ENCODE measurements at regions not wholly inside any gene's neighbourhood (a gene's known extent, or its start where the extent isn't known, plus 50 kb on each side); places are given as distances from the start of the nearest gene placed in this dataset.

GRCh38 chr13:76053181-76053580, 417.1 kb downstream of the LMO7 start:
- dilution Hi-C loops (cut with MboI; ENCODE audit: extremely low pct_ligation_motif_present, low sequenced_read_pairs): no loop called here
- Histone ChIP-seq H3K9me1 (replicated peaks; ENCODE audit: control insufficient read depth, extremely low read depth, insufficient read depth, low read length) (no peaks in the 10 kb centered on the region), H2AFZ (ENCODE audit: low read depth, low read length) (no peak overlapping the region), H3K9me3 (replicated peaks; ENCODE audit: control insufficient read depth, insufficient read depth, low read length) (no peaks in the 10 kb centered on the region), H3K4me3 (replicated peaks in 1 of 3; ENCODE audit: insufficient read depth in 1 of 3, low read depth in 1 of 3, low read length in 3 of 3) (no peak overlapping the region), H3K4me2 (ENCODE audit: insufficient read depth, low read length) (no peak overlapping the region), H4K20me1 (replicated peaks; ENCODE audit: control insufficient read depth, extremely low read depth, insufficient read depth, low read length) (no peaks in the 10 kb centered on the region), H3K27me3 (ENCODE audit: control insufficient read depth in 2 of 2, insufficient read depth in 2 of 2, low read length in 2 of 2) (peaks cover 0 to 2% of the 10 kb centered on the region in 2 experiments), H3K27ac (ENCODE audit: insufficient read depth, low read depth, low read length) (no peak overlapping the region), H3K4me1 (ENCODE audit: control insufficient read depth, extremely low read depth, insufficient read depth, low read length) (no peaks in the 10 kb centered on the region), H3K36me3 (ENCODE audit: control insufficient read depth in 2 of 2, extremely low read depth in 1 of 2, insufficient read depth in 2 of 2, low read length in 2 of 2) (no peaks in the 10 kb centered on the region), H3K79me2 (ENCODE audit: control insufficient read depth, insufficient read depth, low read length) (no peaks in the 10 kb centered on the region), H3K9ac (replicated peaks; ENCODE audit: extremely low read depth, insufficient read depth, low read length) (no peak overlapping the region)
- POLR2A ChIA-PET: no interaction called here
- intact Hi-C loops (cut with micrococcal nuclease): no loop called here
- TF ChIP-seq EZH2 (IDR thresholded peaks at IDR 0.05; ENCODE audit: borderline replicate concordance, low read depth, low read length, severe bottlenecking) (no peak), MAX (IDR thresholded peaks at IDR 0.05; ENCODE audit: insufficient read depth, insufficient read length) (no peak), CTCF (IDR thresholded peaks at IDR 0.05; ENCODE audit: extremely low read depth in 1 of 2, insufficient read depth in 1 of 2, low read depth in 1 of 2, low read length in 2 of 2) (no peak), MYC (IDR thresholded peaks at IDR 0.05; ENCODE audit: low read depth, low read length) (no peak), GATA2 (IDR thresholded peaks at IDR 0.05; ENCODE audit: insufficient read depth, insufficient read length, low read depth, low read length) (no peak), POLR2AphosphoS5 (IDR thresholded peaks at IDR 0.05; ENCODE audit: insufficient read depth, low read depth, low read length) (no peak), JUN (IDR thresholded peaks at IDR 0.05; ENCODE audit: borderline replicate concordance, insufficient read depth, insufficient read length, low read depth) (no peak), FOS (IDR thresholded peaks at IDR 0.05; ENCODE audit: borderline replicate concordance, insufficient read depth, low read length) (no peak), POLR2A (IDR thresholded peaks at IDR 0.05; ENCODE audit: low read depth, low read length) (no peak)
- DNase-seq (ENCODE audit: low read depth, low spot score) (no peak), FAIRE-seq (no peak)
- BruUV-seq (replicated peaks): no TSS peak
- CTCF ChIA-PET: no interaction called here

Measured in endothelial cell of umbilical vein (primary cell).